GM19452 (cell line): ENCODE measurements at regions not wholly inside any gene's neighbourhood (a gene's known extent, or its start where the extent isn't known, plus 50 kb on each side); places are given as distances from the start of the nearest gene placed in this dataset.
"Not testable (repeated sequence)": the region's sequence is repeated elsewhere in the genome, so short reads cannot be mapped to it uniquely, and the experiment has no call there.

Experiments used
- ATAC-seq: cut with Tn5 transposase; IDR thresholded peaks from one replicate; pipeline ENCODE4 v1.9.1; 2021; ENCODE audit not compliant: unreplicated experiment

DNA sequence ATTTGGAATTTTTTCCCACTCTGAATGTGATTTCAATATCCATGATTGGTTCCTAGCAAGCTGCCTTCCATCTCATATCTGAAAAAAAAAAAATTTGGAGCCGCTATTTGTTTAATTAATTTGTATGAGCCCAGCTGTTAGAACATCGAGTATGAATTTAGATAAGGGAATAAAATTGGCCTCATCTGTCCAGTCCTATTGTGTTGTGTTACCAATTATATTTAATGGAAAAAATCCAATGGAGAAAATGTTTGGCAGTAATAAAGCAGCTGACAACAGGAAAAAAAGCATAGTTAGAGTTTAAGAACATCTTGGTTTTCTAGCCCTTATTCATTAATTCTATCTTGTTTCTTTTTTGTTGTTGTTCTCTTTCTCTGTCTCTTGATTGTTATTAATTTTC is 735.6 kb upstream of the RIOK2 start:
- no peak for ATAC-seq

DNA sequence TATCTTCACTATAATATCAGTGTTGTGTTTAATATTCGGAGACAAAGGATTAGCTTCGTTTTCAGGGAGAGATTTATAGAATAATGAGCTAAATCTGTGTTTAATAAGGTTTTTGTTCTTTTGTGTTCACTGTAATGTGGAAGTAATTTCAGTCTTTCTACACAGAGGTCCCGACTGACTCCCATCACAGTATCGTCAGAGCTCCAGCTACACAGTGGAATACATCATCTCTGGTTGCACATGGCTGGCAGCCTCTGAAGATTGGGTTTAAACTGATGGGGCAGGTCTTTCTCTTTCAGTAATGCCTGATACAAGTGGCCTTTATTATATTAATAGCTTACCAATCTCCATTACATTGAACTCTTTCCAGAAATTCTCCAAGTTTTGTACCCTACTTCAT is 736.7 kb upstream of the RIOK2 start:
- ATAC-seq = no peak

DNA sequence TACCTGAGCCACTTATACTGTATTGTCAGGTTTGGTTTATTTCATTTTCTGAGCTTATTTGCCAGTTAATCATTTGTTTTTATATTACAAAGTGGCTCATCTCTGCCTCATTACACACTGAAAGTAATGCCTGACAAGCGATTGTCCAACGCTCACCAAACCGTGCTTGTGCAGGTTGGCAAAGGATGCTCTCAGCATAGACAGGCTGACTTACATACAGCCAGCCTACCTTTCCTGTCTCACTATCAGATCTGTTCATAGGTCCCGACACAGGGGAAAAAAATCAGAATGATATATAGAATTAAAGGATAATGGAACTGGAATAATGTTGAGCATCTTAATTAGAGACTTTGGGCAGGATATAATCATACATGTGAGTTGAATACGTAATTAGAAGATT is 739.7 kb upstream of the RIOK2 start:
- no peak for ATAC-seq

DNA sequence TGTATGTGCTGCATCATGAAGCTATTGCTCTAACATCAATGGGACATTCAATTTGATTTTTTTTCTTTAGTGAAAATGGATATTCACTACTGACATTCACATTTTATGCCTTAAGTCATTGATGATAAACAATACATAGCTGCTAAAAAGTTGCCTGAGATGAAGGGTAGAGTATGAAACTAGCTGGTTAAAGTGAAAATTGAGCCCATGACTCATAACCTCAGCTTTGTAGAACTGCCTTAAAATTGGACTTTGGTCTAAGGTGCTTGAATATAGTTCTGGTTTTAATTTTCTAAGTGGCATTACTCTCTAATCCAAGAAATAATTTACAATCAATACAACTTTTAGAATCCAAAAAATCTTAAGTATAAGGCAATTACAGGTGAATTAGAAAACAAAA is 740.4 kb upstream of the RIOK2 start:
- peak; percentile 64 for ATAC-seq

DNA sequence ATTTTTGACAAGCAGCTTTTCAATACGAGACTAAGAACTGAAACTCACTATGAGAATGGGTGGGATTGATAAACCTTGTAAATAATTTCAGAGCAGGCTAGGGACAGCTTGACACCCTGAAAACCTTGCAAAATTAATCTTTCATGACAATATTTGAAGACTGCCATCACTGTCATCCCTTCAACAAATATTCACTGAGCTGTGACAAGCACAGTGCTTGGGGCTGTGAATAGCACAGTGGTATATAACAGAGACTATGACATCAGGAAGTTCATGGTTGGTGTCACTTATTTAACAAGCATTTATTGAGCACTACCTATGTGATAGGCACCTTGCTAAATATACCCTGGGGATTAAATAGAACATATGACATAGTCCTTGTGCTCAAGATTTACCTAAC is 741.0 kb upstream of the RIOK2 start:
- ATAC-seq = peak; percentile 56

DNA sequence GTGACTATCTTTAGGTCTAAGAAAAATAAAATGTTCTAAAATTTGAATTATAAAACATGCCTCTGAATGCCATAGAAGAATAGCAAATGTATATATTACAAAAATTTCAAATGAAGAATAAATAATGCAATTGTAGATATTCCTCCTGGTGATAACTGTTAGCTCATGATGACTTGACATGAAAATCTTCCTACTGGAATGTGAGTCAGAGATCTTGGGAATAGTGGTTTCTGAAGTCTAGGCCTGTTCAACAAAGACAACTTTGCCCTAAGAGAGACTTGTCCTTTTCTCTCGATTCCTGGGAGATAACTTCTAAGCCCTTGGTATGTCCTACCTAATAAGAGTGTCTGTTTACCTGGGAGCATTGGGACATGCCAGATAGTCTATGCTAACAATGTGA is 746.3 kb upstream of the RIOK2 start:
- ATAC-seq = no peak

DNA sequence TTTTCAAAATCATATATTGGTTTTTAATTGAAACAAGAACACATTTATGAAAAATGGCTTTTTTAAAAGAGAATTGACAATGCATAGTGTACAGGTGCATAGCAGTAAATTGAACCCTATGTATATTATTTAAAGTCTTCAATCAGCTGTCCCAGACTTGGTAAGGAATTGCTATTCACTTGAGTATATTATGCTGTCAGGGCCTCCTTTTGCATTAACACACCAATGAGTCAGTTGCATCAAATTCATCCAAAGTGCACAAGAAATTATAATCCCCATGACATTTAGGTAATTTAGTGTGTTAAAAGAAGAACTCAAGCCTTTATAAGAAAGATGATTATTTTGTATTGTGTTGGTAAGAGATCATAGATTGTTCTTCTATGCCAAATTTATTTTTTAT is 748.8 kb upstream of the RIOK2 start:
- no peak for ATAC-seq

DNA sequence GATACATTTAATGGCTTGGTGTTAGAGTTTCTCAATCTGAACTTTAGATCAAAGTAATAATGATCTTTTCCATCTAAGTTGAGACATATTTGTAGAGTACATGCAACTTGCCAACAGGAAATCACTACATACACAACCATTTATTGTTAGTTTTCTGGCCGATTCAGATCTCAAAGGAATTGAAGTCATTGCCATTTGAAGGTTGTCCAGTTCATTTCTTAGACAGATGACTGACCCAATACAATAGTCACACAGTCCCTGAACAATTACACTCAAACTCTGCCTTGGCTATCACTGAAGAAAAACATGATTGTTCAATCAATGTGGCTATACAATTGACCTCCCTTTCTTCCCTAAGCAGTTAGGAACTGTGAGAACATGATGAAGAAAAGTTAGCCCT is 753.2 kb upstream of the RIOK2 start:
- no peak for ATAC-seq

DNA sequence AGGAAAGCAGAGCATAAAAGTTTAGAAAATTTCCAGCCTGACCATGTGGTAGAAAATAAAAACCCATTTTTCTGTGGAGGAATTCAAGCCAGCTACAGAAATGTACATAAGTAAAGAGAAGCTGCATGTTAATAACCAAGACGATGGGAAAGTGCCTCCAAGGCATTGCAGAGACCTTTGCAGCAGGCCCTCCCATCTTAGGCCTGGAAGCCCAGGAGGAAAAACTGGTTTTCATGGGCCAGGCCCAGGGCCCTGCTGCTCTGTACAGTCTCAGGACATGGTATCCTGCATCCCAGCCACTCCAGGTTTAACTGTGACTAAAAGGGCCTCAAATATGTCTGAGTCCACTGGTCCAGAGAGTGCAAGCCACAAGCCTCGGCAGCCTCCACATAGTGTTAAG is 754.8 kb upstream of the RIOK2 start:
- ATAC-seq = no peak

DNA sequence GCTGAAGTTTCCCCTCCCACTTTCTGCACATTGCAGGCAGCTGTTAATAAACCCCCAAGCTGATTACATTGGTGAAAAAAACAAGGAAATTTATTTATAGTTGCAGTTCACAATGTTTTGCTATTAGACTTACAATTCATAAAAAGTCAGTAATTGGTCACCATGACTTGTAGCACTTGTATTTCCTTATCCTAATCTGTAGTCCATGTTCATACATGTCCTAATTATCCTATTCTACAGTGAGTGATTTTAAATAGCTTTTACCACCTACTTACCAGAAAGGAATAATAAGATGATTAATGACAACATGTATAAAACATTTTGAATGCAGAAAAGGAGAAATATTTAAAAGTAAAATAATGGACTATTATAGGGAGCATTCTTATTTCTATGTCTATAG is 760.0 kb upstream of the RIOK2 start:
- no peak for ATAC-seq

DNA sequence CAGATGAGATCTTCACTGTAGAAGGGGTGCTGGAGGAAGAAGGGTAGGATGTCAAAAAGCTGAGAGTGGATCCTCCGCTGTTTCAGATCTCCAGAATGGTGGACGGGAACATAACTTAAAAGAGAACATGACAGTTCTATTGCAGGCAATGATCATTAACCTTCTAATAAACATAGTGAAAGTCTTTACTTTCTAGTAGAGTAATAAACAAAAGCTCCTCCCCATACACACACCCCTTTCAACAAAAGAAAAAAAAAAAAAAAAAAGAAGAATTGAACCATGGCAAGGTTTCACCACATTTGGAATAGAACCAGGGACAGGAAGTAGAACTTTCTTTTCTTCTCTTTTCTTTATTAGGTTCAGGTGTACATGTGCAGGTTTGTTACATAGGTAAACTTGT is 768.1 kb upstream of the RIOK2 start:
- no peak for ATAC-seq

DNA sequence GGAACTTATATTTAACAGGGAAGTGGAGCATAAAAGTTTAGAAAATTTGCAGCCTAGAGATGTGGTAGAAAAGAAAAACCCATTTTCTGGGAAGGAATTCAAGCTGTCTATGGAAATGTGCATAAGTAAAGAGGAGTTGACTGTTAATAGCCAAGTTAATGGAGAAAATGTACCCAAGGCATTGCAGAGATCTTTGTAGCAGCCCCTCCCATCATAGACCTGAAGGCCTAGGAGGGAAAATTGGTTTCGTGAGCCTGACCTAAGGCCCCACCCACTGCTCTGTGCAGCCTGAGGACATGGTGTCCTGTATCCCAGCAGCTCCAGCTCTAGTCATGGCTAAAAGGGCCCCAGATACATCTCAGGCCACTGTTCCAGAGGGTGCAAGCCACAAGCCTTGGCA is 772.4 kb upstream of the RIOK2 start:
- no peak for ATAC-seq

DNA sequence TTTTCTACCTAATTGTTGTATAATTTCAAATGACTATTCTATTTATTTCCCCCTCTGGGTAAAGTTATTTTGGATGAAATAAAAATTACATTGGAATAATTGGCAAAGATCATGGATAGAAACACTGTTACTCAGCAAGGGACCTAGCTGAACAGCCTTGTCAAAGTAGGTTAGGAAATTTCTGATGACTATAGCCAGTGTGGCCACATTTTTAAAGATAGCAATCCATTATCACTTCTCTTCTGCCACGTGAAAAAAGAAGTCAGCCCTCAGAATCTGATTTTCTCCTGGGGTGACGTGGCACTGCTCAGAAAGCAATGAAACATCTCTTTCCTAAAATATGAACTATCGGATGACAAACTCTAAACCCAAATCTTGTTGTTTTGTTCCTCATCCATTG is 784.2 kb upstream of the RIOK2 start:
- no peak for ATAC-seq

DNA sequence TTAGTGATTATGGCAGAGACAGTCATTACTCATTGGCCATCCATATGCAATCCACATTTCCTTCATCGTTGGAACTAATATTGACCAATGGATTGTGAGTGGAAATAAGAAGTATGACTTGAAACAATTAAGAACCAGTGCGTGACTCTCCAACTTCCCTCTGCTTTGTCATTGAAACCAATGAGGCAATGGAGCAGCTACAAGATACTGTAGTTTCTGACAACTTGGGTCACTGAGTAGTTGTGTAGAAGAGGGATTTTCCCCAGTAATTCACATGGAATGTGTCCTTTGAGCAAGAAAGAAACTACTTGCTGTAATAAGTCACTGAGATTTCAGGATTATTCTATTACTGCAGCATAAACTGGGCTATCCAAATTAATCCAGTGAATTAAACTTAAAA is 785.3 kb upstream of the RIOK2 start:
- no peak for ATAC-seq

DNA sequence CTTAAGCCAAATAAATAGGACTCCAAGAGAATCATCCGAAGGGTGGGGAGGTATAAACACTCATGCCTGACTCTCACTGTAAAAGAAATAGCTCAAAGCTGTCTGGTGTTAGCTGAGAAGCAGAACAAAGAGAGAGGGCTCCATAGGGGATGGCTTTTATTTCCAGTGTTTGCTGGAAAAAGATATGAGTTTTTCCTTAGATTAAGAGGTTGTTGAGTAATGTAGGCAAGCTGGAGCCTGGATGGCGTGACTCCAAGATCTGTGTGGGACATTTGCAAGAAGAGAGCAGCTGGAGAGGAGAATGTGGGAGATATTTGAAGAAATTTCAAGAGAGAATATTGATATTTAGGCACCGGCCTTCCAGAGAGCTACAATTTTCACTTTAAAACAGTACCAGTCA is 793.7 kb upstream of the RGMB start:
- no peak for ATAC-seq

DNA sequence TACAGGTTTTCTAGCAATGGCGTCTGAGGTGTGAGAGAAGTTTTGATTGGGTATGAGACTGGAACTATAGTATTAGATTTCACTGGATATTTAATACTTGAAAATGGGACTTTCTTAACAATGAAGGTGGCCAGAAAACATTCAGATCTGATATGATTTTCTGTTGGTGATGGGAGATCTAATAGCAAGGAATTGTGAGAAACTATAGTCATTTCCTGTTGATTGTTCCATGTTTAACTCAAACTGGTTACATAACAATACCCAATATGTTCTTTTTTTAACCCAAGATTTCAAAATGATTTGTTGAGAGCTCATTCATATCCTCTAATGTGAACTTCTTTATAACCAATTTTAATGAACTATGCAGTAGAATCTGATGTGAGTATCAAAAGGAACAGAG is 793.2 kb upstream of the RGMB start:
- no peak for ATAC-seq

DNA sequence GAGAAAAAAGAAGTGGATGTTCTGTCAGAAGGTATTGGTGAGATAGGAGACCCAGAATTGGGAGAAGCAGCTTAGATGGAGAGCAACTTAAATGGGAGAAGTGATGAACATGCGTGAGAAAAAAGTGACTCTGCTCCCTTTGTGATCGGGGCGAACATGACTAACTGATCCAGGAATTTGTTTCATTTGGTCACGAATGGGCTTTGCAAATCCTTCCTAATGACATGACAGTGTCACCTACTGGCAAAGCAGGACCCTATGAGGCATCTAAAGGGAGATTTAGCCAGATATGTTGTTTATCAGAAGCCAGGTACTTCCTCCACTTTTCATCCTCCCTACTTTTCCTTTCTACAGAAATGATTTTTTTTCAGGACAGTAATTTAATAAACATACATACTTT is 787.4 kb upstream of the RGMB start:
- no peak for ATAC-seq

DNA sequence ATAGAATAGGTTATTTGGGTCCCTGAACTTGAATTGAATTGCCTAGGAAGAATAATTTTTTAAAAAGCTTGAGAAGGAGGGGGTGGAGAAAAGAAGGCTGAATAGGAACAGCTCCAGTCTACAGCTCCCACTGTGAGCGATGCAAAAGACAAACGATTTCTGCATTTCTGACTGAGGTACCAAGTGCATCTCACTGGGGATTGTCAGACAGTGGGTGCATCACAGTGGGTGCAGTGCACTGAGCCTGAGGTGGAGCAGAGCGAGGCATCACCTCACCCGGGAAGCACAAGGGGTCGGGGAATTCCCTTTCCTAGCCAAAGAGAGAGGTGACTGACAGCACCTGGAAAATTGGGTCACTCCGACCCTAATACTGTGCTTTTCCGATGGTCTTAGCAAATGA is 782.2 kb upstream of the RGMB start:
- no peak for ATAC-seq

DNA sequence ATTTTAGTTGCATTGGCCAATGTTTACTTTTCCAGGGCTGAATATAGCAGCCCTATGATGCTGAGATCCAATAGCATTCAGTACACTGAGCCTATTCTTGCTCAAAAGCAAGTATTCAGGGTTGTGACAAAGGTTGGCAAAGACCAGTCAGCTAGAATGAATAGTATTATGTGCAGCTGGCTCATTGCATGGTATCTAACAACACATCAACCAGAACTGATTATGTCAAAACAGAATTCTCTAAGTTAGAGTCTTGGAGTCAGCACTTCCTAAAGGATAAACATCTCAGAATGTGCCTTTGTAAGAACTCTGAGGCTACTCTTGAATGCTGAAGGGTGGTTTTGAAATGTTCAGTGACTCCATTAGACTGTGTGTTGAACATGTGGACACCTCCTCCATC is 774.5 kb upstream of the RGMB start:
- ATAC-seq = no peak

DNA sequence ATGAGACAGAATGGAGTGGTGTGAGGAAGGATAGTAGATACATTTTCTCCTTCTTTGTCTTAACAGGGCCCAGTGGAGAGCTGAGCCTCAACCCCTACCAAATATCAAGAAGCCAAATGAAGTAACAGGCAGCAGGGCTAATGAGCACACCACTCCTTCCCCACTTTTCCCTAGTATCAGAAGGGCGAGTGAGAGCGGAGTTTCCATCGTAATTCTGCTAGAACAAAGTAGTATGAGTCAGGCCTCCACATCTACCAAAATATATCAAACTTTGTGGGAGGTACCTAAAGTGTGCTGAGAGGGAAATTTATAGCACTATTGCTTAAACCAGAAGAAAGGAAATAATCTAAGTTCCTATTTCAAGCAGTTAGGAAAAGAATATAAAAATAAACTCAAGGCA is 769.0 kb upstream of the RGMB start:
- ATAC-seq = no peak

DNA sequence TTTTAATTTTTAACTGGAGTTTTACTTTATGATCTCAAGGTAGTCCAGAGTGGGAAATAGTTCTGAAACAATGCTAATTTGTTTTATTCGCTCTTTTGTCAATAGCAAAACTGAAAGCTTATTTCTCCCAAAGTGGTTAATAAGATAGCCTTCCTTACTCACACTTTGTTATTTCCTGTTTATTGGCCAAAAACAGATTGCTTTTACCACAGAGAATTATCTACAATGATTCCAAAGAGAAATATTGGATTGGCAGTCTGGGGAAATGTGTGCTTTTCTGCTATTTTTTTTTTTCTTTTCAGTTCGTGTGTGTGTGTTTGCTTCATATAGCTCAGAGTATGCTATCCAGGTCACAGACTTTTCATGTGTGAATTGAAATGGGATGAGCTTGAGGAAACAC is 756.7 kb upstream of the RGMB start:
- ATAC-seq = no peak

DNA sequence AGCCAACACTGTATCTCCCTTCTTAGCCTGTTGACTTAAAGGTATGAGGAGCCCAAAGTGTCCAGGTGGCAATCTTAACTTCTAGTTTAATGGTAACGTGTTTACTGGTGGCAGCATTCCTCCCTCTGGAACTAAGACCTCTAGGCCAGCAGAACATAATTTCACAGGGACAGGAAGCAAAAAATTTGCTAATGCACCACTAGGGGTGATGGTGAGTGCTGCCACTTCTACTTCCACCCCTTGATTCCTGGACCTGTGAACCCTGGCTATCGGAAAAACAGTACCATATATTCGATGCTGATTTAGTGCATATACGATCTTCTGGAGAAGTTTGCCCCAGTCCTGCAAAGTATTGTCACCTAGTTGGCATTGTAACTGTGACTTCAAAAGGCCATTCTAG is 743.2 kb upstream of the RGMB start:
- not testable (repeated sequence) for ATAC-seq

DNA sequence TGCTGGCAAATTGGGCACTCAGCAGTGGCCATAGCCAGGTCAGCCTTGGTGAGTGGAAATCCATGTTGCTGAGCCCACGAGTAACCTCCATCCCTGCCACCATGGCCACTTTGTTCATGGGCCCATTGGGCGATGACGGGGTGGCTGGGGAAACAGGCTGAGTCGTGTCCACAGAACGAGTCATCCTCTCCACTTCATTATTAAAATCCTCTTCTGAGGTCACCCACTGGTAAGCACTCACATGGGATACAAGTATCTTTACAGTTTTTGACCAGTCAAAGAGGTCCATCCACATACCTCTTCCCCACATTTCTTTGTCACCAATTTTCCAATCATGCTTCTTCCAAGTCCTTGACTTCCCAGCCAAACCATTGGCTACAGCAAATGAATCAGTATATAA is 742.4 kb upstream of the RGMB start:
- not testable (repeated sequence) for ATAC-seq

DNA sequence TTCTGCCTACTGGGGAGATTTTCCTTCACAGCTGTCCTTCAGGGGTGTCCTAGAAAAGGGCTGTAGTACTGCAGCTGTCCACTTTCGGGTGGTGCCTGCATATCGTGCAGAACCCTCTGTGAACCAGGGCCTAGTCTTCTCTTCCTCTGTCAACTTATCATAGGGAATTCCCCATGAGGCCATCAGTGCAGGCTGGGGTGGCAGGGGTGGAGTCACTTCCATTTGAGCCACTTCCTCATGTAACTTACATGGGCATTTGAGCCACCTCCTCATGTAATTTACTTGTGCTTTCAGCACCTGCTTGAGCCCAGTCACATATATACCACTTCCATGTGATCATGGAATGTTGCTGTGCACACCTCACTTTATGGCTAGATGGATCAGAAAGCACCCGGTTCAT is 742.0 kb upstream of the RGMB start:
- no peak for ATAC-seq
